ENCODE measurements at regions not wholly inside any gene's neighbourhood (a gene's known extent, or its start where the extent isn't known, plus 50 kb on each side); places are given as distances from the start of the nearest gene placed in this dataset.
"Not testable (repeated sequence)": the region's sequence is repeated elsewhere in the genome, so short reads cannot be mapped to it uniquely, and the experiment has no call there.

GRCh38 chr3:88879905-88880304 lies 227.5 kb upstream of the EPHA3 start (continued):
- TF ChIP-seq ZNF155 (tag by site-specific recombination; IDR thresholded peaks at IDR 0.05) (no peak), ZNF362 (tag by site-specific recombination; IDR thresholded peaks at IDR 0.05) (no peak), ZFHX2 (tag by site-specific recombination; conservative IDR thresholded peaks at IDR 0.05) (no peak), TCF7L2 (IDR thresholded peaks at IDR 0.05; ENCODE audit: borderline replicate concordance, low read depth, low read length) (no peak), ZNF777 (tag by site-specific recombination; IDR thresholded peaks at IDR 0.05; ENCODE audit: borderline replicate concordance) (no peak), PRDM1 (tag by site-specific recombination; IDR thresholded peaks at IDR 0.05) (no peak), RBAK (tag by site-specific recombination; IDR thresholded peaks at IDR 0.05) (no peak), TSHZ1 (tag by site-specific recombination; IDR thresholded peaks at IDR 0.05; ENCODE audit: borderline replicate concordance) (no peak), MEIS1 (CRISPR knock-in tag; IDR thresholded peaks at IDR 0.05; ENCODE audit: borderline replicate concordance) (no peak), ZNF571 (tag by site-specific recombination; IDR thresholded peaks at IDR 0.05) (no peak), SCRT2 (tag by site-specific recombination; IDR thresholded peaks at IDR 0.05) (no peak), ZNF121 (tag by site-specific recombination; IDR thresholded peaks at IDR 0.05) (no peak)

- ChIA-PET POLR2A (no interaction called here), CTCF (no interaction called here)
- Histone ChIP-seq H3K27ac (ENCODE audit: extremely low read depth, low read depth, low read length) (no peak overlapping the region), H3K4me1 (ENCODE audit: control insufficient read depth, insufficient read depth, low read length) (no peaks in the 10 kb centered on the region), H3K9me3 (ENCODE audit: control insufficient read depth, insufficient read depth, low read depth, low read length) (no peaks in the 10 kb centered on the region), H3K36me3 (ENCODE audit: control insufficient read depth in 2 of 2, insufficient read depth in 1 of 2, low read length in 2 of 2) (no peaks in the 10 kb centered on the region), H3K4me3 (ENCODE audit: low read depth, low read length) (no peak overlapping the region)
- no peak for TF ChIP-seq BCL11B (tag by site-specific recombination; IDR thresholded peaks at IDR 0.05; ENCODE audit: low read depth)
- no peak for TF ChIP-seq ZEB2 (tag by site-specific recombination; IDR thresholded peaks at IDR 0.05)
- TF ChIP-seq ZNF280D (tag by site-specific recombination; IDR thresholded peaks at IDR 0.05) = no peak
- no peak for TF ChIP-seq ZNF677 (tag by site-specific recombination; IDR thresholded peaks at IDR 0.05)
- no peak for TF ChIP-seq ZNF239 (tag by site-specific recombination; IDR thresholded peaks at IDR 0.05)
Measured at GRCh38 chr3:88882121-88882520, 225.3 kb upstream of the EPHA3 start.

GRCh38 chr3:88886624-88887023 lies 220.8 kb upstream of the EPHA3 start:
- POLR2A ChIA-PET = not testable (repeated sequence)

More at GRCh38 chr3:88886624-88887023, 220.8 kb upstream of the EPHA3 start:
- H3K27ac ChIP-seq (ENCODE audit: extremely low read depth, low read depth, low read length); H3K36me3 ChIP-seq (ENCODE audit: control insufficient read depth in 2 of 2, insufficient read depth in 1 of 2, low read length in 2 of 2); H3K4me3 ChIP-seq (ENCODE audit: low read depth, low read length); H3K9me3 ChIP-seq (ENCODE audit: control insufficient read depth, insufficient read depth, low read depth, low read length); CTCF ChIA-PET; H3K4me1 ChIP-seq (ENCODE audit: control insufficient read depth, insufficient read depth, low read length): not testable (repeated sequence)

Data from HEK293 (cell line).